Activated naive CD8-positive, alpha-beta T cell treated with anti-CD3 and anti-CD28 coated beads, Interleukin-2, amount 10 ng/mL, durations not matched to agents 7 days and 5 days (primary cell): ENCODE measurements at regions not wholly inside any gene's neighbourhood (a gene's known extent, or its start where the extent isn't known, plus 50 kb on each side); places are given as distances from the start of the nearest gene placed in this dataset.

Source experiments
- ATAC-seq: fragments of 150-1000 bp; cut with Tn5 transposase; one replicate; pipeline ENCODE4 v1.10.0; 2021; ENCODE audit warnings: low read depth, moderate library complexity
- POLR2A ChIA-PET: fragments of 350-600 bp; sonication (Branson Sonifier 250); formaldehyde crosslinking; loops from one replicate; lab custom pipeline; 2021; ENCODE audit warnings: antibody characterized with exemption; lab: Charles Lee
- DNase-seq: peaks from one replicate; pipeline ENCODE4 v3.0.0; 2021
- H3K27ac Mint-ChIP-seq: one replicate; pipeline ENCODE4 v1.8.0; 2022; ENCODE audit warnings: mild to moderate bottlenecking, mixed read lengths
- H3K27me3 Mint-ChIP-seq: one replicate; pipeline ENCODE4 v1.8.0; 2022; ENCODE audit warnings: mild to moderate bottlenecking, moderate library complexity, mixed read lengths
- H3K36me3 Mint-ChIP-seq: one replicate; pipeline ENCODE4 v1.8.0; 2021; ENCODE audit warnings: mild to moderate bottlenecking, mixed read lengths
- H3K4me1 Mint-ChIP-seq: one replicate; pipeline ENCODE4 v1.8.0; 2021; ENCODE audit warnings: mixed read lengths
- H3K4me3 Mint-ChIP-seq: one replicate; pipeline ENCODE4 v1.8.0; 2022; ENCODE audit warnings: mild to moderate bottlenecking, moderate library complexity, mixed read lengths
- H3K9me3 Mint-ChIP-seq: one replicate; pipeline ENCODE4 v1.8.0; 2021; ENCODE audit warnings: mixed read lengths

DNA sequence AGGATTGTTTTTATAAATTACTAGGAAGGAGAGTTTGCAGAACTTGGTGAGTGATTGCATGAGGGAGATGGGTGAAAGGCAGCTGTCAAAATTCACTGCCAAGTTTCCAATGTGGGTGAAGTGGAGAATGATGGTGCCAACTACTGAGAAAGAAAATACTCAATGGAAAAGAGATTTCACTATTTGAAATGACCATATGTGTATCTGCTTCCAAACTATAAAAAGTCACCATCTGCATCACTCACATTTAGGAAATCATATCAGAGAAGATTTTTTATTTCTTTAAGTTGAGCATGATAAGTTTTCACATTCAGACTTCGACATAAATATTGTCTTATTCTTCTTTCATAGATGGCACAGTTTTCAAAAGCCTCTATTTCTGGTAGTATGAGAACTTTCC, 570.0 kb upstream of the DSEL start:
- no peak overlapping the region for H3K4me3 Mint-ChIP-seq
- no peaks in the 10 kb centered on the region for H3K4me1 Mint-ChIP-seq
- DNase-seq (no peak), ATAC-seq (no peak)
- H3K27me3 Mint-ChIP-seq, result no peaks in the 10 kb centered on the region
- H3K36me3 Mint-ChIP-seq, result no peaks in the 10 kb centered on the region
- H3K9me3 Mint-ChIP-seq, result no peaks in the 10 kb centered on the region
- POLR2A ChIA-PET, result no interaction called here
- no peak overlapping the region for H3K27ac Mint-ChIP-seq

DNA sequence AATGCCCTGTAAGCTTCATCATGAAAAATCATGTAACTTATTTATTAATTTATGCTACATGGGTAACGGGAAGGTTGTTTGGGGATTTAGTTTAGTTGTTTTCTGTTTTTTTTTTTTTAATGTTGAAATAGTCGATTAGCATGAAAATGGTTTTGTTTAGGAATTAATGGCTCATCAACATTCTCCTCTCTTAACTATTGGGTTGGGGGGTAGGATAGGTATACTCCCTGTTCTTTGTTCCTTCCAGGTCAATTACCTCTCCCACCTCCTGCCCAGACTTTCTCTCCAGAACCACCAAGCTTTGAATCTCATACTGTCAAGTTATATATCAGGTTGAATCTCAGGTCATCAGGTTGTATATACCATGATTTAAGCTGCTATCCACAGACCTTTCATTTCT, 568.7 kb upstream of the DSEL start:
- POLR2A ChIA-PET, result no interaction called here
- H3K4me3 Mint-ChIP-seq, result no peak overlapping the region
- no peaks in the 10 kb centered on the region for H3K9me3 Mint-ChIP-seq
- ATAC-seq, result no peak
- H3K4me1 Mint-ChIP-seq, result no peaks in the 10 kb centered on the region
- H3K27me3 Mint-ChIP-seq, result no peaks in the 10 kb centered on the region
- no peaks in the 10 kb centered on the region for H3K36me3 Mint-ChIP-seq
- H3K27ac Mint-ChIP-seq, result no peak overlapping the region
- no peak for DNase-seq

DNA sequence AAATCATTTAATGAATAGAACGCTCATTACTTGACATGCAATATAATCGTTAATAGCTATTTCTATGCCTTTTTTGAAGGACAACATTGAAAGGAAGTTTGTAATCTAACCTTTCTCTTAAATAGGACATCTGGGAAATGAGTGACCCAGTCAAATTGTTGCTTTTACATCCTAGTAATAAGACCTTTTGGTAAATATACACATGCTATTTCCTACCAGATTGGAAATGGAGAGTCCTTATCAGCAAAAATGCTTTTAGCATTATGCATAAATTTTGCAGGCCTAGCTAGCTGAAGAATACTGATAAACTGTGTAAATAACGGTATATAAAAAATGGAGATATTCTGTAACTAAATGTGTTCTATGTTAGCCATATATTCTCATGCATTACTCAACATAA, 567.3 kb upstream of the DSEL start:
- POLR2A ChIA-PET, result no interaction called here

DNA sequence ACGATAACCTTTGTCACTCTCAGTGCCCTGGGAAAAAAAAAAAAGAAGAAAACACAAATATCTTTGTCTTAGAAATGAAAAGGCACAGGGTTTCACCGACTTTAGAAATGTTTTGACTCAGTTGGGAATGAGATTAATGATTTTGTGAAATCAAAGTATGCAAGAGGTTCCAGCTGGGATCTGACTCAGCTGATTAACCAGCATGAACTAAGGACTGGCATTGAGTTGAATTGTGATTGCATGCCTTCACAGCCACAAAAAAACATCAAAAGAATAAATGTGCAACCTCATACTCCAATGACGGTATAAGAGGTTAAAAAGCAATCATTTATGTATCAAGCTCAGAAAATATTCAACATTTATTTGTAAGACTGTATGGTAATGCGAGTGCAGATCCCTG, 566.6 kb upstream of the DSEL start:
- ATAC-seq (no peak), DNase-seq (no peak)
- Mint-ChIP-seq H3K9me3 (no peaks in the 10 kb centered on the region), H3K36me3 (no peaks in the 10 kb centered on the region), H3K4me3 (no peak overlapping the region), H3K4me1 (no peaks in the 10 kb centered on the region), H3K27me3 (no peaks in the 10 kb centered on the region), H3K27ac (no peak overlapping the region)
- POLR2A ChIA-PET, result no interaction called here

More for the DNA sequence above, 567.3 kb upstream of the DSEL start:
- Mint-ChIP-seq H3K4me3 (no peak overlapping the region), H3K9me3 (no peaks in the 10 kb centered on the region), H3K4me1 (no peaks in the 10 kb centered on the region), H3K36me3 (no peaks in the 10 kb centered on the region), H3K27ac (no peak overlapping the region), H3K27me3 (no peaks in the 10 kb centered on the region)
- no peak for DNase-seq
- ATAC-seq, result no peak

DNA sequence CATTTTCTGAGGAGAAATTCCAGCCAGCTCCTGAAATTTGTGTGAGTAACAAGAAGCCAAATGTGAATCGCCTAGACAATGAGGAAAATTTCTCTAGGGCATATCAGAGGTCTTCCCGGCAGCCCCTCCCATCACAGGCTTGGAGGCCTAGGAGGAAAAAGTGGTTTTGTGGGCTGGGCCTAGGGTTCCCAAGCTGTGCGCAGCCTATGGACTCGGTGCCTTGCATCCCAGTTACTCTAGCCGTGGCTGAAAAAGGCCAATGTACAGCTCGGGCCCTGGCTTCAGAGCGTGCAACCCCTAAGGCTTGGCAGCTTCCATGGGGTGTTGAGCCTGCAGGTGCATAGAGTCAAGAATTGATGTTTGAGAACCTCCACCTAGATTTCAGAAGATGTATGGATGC, 556.2 kb upstream of the DSEL start:
- no peak for DNase-seq
- Mint-ChIP-seq H3K36me3 (no peaks in the 10 kb centered on the region), H3K9me3 (peaks cover 4% of the 10 kb centered on the region), H3K4me1 (no peaks in the 10 kb centered on the region), H3K4me3 (no peak overlapping the region), H3K27me3 (no peaks in the 10 kb centered on the region), H3K27ac (no peak overlapping the region)
- no peak for ATAC-seq
- POLR2A ChIA-PET, result no interaction called here

DNA sequence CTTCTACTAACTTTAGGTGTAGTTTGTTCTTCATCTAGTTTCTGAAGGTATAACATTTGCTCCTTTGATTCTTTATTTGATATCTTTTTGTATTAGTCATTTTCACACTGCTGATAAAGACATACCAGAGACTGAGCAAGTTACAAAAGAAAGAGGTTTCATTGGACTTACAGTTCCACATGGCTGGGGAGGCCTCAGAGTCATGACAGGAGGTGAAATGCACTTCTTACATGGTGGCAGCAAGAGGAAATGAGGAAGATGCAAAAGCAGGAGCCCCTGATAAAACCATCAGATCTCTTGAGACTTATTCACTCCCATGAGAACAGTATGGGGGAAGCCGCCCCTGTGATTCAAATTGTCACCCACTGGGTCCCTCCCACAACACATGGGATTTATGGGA, 544.4 kb upstream of the DSEL start:
- POLR2A ChIA-PET, result no interaction called here
- Mint-ChIP-seq H3K27me3 (no peaks in the 10 kb centered on the region), H3K36me3 (no peaks in the 10 kb centered on the region), H3K4me3 (no peak overlapping the region), H3K27ac (no peak overlapping the region), H3K4me1 (no peaks in the 10 kb centered on the region), H3K9me3 (no peaks in the 10 kb centered on the region)
- ATAC-seq (no peak), DNase-seq (no peak)

DNA sequence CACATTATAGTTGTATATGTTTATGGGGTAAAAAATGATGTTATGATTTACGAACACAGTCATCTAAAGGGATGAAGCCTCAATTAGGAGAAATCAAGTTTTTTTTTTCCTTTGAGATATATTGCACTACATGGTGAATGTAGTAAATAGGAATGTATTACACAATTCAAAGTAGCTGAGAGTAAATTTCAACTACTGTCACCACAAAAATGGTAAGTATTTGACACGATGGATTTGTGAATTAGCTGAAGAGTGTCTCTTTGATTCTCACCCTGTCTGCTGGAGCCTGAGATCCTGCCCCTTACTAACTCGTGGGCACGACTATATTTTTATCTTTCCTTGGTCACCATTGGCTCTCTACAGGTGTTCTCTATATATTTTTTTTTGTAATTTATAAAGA, 540.4 kb upstream of the DSEL start:
- no peaks in the 10 kb centered on the region for H3K36me3 Mint-ChIP-seq
- no peaks in the 10 kb centered on the region for H3K9me3 Mint-ChIP-seq
- DNase-seq (no peak), ATAC-seq (no peak)
- POLR2A ChIA-PET, result no interaction called here
- no peak overlapping the region for H3K4me3 Mint-ChIP-seq
- H3K27ac Mint-ChIP-seq, result no peak overlapping the region
- H3K4me1 Mint-ChIP-seq, result no peaks in the 10 kb centered on the region
- H3K27me3 Mint-ChIP-seq, result no peaks in the 10 kb centered on the region

DNA sequence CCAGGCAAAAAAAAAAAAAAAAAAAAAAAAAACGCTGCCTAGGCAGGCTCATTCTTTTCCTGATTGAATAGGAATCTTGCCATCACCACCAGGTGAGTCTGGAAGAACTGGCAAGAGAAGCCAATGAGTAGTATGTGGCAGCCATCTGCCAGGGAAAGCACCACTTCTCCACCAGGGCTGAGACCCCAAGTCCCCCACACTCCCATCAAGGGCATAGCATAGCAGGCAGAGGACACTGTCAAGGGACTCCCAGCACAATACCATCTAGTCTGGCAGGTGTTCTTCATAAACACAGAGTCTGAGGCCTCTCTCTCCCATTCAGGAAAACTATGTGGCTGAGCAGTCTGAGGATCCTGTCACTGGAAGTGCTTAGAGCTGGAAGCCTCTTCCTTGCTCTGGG, 538.1 kb upstream of the DSEL start:
- Mint-ChIP-seq H3K27ac (no peak overlapping the region), H3K4me3 (no peak overlapping the region), H3K36me3 (no peaks in the 10 kb centered on the region), H3K27me3 (no peaks in the 10 kb centered on the region), H3K4me1 (no peaks in the 10 kb centered on the region), H3K9me3 (no peaks in the 10 kb centered on the region)
- DNase-seq, result no peak
- ATAC-seq, result no peak
- POLR2A ChIA-PET, result no interaction called here

DNA sequence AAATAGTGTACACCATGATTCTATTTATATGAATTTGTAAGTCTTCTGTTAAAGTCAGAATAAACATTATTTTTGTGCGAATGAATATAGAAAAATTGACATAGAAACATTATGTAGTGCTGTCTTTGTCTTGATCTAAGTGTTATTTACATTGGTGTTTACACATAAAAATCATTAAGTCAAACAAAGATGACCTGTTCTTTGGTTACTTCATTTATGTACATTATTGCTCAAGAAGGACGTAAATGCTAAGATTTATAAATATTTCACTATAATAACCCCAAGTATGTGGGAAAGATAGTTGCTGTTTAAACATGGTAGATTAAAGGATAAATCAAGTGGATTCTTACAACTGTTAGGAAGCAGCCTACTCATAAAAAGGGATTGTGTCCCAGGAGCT, 536.8 kb upstream of the DSEL start:
- Mint-ChIP-seq H3K36me3 (no peaks in the 10 kb centered on the region), H3K4me1 (no peaks in the 10 kb centered on the region), H3K9me3 (no peaks in the 10 kb centered on the region), H3K27me3 (no peaks in the 10 kb centered on the region), H3K27ac (no peak overlapping the region), H3K4me3 (no peak overlapping the region)
- no peak for ATAC-seq
- DNase-seq, result no peak
- POLR2A ChIA-PET, result no interaction called here

DNA sequence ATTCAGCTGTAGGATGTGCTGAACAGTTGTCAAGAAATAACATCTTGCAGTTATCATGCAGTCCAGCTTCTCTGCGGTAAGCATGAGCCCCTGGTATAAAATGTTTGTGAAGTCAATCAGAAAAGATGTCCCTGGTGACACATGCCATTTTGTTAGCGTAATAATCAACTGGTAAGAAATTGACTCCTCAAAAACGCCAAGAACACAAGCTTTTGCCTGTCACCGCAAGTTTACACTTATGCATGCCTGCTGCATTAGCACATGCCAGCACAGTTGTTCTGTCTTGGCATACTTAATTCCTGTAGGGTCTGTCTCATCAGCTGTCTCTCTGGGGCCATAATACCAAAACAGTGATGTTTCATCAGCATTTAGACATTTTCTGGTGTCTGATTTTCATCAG, 524.8 kb upstream of the DSEL start:
- no peak overlapping the region for H3K27ac Mint-ChIP-seq

DNA sequence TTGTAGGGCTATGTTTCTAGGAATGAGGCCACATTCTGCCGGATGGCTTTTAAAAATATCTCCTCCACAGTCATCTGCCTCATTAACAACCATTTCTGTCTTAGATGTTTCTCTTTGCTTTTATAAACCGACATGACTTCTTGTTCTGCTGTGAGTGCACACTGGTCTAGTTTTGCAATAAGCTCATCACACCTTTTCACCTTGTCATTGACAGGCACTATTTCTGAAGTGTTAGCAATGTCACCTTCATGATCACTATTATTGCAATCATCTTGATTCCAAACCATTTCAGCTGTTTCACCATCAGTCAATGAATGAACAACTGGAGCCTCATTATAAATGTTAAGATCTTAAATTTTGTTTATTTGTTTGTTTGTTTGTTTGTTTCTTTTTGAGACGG, 523.7 kb upstream of the DSEL start:
- Mint-ChIP-seq H3K9me3 (no peaks in the 10 kb centered on the region), H3K36me3 (no peaks in the 10 kb centered on the region), H3K4me1 (no peaks in the 10 kb centered on the region), H3K27ac (no peak overlapping the region), H3K4me3 (no peak overlapping the region), H3K27me3 (no peaks in the 10 kb centered on the region)
- ATAC-seq (no peak), DNase-seq (no peak)
- POLR2A ChIA-PET, result no interaction called here

More for the DNA sequence above, 524.8 kb upstream of the DSEL start:
- no peaks in the 10 kb centered on the region for H3K4me1 Mint-ChIP-seq
- POLR2A ChIA-PET, result no interaction called here
- no peaks in the 10 kb centered on the region for H3K36me3 Mint-ChIP-seq
- H3K9me3 Mint-ChIP-seq, result no peaks in the 10 kb centered on the region
- H3K27me3 Mint-ChIP-seq, result no peaks in the 10 kb centered on the region
- DNase-seq (no peak), ATAC-seq (no peak)
- H3K4me3 Mint-ChIP-seq, result no peak overlapping the region

DNA sequence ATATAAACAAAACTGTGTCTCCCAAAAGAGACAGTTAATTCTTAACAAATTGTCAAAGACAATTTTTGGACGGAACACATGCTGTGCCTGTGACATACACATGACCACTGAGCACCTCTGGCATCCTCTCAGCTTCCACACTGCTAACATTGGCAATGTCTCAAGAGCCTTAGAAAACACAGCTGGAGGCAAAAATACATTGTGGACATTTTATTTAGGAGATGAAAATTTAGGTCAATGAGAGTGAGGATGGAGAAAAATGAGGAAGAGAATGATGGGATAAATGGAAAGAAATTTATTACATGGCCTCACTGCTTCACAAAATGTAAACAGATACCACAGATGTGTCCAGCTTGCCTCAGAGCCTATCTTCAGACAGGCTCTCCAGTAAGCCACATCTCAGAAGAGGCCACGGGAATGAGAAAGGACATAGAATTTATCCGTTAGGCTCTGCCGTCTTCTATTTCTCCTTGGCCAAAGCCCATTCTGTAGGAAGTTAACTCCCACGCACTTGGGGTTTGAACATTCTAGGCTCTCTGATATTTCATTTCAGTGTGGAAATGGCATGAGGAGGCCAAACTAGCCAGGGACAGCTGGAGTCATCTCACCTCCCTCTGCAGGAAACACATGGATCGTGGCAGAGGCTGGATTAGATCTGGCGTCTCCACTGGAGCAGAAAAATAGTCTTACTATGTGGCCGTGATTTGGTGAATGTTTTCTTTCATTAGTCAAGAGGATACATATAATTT, 519.4 kb upstream of the DSEL start:
- Mint-ChIP-seq H3K27me3 (no peaks in the 10 kb centered on the region), H3K36me3 (no peaks in the 10 kb centered on the region), H3K27ac (no peak overlapping the region), H3K4me3 (no peak overlapping the region), H3K4me1 (no peaks in the 10 kb centered on the region), H3K9me3 (no peaks in the 10 kb centered on the region)
- DNase-seq, result no peak
- POLR2A ChIA-PET, result no interaction called here
- ATAC-seq, result no peak

DNA sequence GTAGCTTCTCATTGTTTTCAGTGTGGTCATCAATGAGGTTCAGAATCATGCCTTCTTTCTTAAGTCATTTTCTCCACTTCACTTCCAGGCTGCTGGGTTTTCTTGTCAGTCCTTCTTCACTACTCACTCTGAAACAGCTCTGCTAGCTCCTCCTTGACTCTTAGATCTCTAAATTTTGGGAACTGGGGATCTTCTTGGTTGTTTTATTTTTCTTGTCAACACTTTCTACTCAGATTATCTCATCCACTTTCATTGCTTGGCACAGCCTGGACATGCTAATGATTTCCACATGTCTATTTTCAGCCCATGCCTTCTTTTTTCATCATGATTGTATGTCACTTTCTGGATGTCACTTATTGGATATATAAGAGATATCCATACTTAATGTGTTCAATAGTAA, 517.8 kb upstream of the DSEL start:
- ATAC-seq, result no peak
- H3K4me1 Mint-ChIP-seq, result no peaks in the 10 kb centered on the region
- no peak overlapping the region for H3K27ac Mint-ChIP-seq
- H3K36me3 Mint-ChIP-seq, result no peaks in the 10 kb centered on the region
- no peak overlapping the region for H3K4me3 Mint-ChIP-seq
- POLR2A ChIA-PET, result no interaction called here
- H3K27me3 Mint-ChIP-seq, result no peaks in the 10 kb centered on the region
- H3K9me3 Mint-ChIP-seq, result no peaks in the 10 kb centered on the region
- DNase-seq, result no peak

DNA sequence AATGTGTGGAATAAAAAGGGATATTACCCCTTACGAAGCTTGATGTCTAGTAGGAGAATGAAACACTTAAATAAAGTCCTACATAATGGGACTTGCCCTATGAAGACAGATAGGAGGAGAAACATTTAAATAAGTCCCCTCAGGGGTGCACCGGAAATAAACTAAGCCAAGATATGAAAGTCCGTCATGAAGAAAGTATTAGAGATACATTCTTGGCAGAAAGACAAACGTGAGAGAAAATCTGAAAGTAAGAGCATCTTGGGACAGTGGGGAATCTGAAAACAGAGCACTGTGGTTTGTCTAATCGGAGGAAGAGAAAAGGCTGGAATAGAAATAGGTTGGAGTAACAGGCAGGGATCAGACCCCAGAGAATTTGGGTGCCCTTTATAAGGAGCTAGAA, 516.9 kb upstream of the DSEL start:
- ATAC-seq (no peak), DNase-seq (no peak)
- no peaks in the 10 kb centered on the region for H3K4me1 Mint-ChIP-seq
- POLR2A ChIA-PET, result no interaction called here
- H3K36me3 Mint-ChIP-seq, result no peaks in the 10 kb centered on the region
- no peak overlapping the region for H3K4me3 Mint-ChIP-seq
- H3K27ac Mint-ChIP-seq, result no peak overlapping the region
- no peaks in the 10 kb centered on the region for H3K9me3 Mint-ChIP-seq
- peaks cover 1% of the 10 kb centered on the region for H3K27me3 Mint-ChIP-seq

DNA sequence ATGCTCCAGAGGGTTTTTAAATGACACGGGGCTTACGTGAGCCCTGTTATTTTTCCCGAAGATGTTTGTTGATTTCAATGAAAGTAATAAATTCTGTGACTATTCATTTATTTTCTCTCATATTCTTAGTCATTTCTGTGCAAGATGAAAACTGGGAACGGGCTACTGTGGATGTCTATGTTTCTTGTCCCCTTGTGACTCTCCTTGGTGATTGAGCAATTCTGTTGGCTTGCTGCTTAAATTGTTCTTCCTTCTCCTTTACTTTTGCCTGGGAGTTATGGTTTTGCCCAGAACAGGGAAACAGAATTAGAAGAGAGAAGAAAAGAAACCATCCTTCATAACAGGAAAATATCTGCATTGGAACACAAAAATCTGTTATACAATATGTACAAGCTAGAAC, 508.2 kb upstream of the DSEL start:
- Mint-ChIP-seq H3K4me3 (no peak overlapping the region), H3K27me3 (peaks cover 1% of the 10 kb centered on the region), H3K4me1 (no peaks in the 10 kb centered on the region), H3K36me3 (no peaks in the 10 kb centered on the region), H3K27ac (no peak overlapping the region), H3K9me3 (no peaks in the 10 kb centered on the region)
- POLR2A ChIA-PET, result no interaction called here
- DNase-seq (no peak), ATAC-seq (no peak)
